Ishikawa (cell line): ENCODE measurements at regions not wholly inside any gene's neighbourhood (a gene's known extent, or its start where the extent isn't known, plus 50 kb on each side); places are given as distances from the start of the nearest gene placed in this dataset.

Source experiments
- CEBPB ChIP-seq: IDR thresholded peaks from 2 replicates; pipeline ENCODE4 v1.6.1; 2012
- CREB1 ChIP-seq: IDR thresholded peaks from 2 replicates; pipeline ENCODE4 v1.6.1; 2012; ENCODE audit warnings: low read depth
- EGR1 ChIP-seq: IDR thresholded peaks from 2 replicates; pipeline ENCODE4 v1.6.1; 2012
- EP300 ChIP-seq: IDR thresholded peaks from 2 replicates; pipeline ENCODE4 v1.6.1; 2012; ENCODE audit warnings: borderline replicate concordance
- FOXM1 ChIP-seq: IDR thresholded peaks from 2 replicates; pipeline ENCODE4 v1.6.1; 2012; ENCODE audit warnings: low read depth, borderline replicate concordance
- MAX ChIP-seq: IDR thresholded peaks from 2 replicates; pipeline ENCODE4 v1.6.1; 2012
- NFIC ChIP-seq: IDR thresholded peaks from 2 replicates; pipeline ENCODE4 v1.6.1; 2012
- RAD21 ChIP-seq: IDR thresholded peaks from 2 replicates; pipeline ENCODE4 v1.6.1; 2012; ENCODE audit warnings: low read depth
- TAF1 ChIP-seq: IDR thresholded peaks from 2 replicates; pipeline ENCODE4 v1.6.1; 2012; ENCODE audit warnings: low read depth, mild to moderate bottlenecking
- TCF12 ChIP-seq: IDR thresholded peaks from 2 replicates; pipeline ENCODE4 v1.6.1; 2012; ENCODE audit warnings: low read depth
- TEAD4 ChIP-seq: IDR thresholded peaks from 2 replicates; pipeline ENCODE4 v1.6.1; 2012
- USF1 ChIP-seq: IDR thresholded peaks from 2 replicates; pipeline ENCODE4 v1.6.1; 2012
- YY1 ChIP-seq: IDR thresholded peaks from 2 replicates; pipeline ENCODE4 v1.6.1; 2012; ENCODE audit warnings: low read depth
- ZBTB7A ChIP-seq: IDR thresholded peaks from 2 replicates; pipeline ENCODE4 v1.6.1; 2012; ENCODE audit warnings: low read depth
- TF ChIP-seq, protein P1 (sequence below): IDR thresholded peaks from 2 replicates; pipeline ENCODE4 v1.6.1; 2012; ENCODE audit warnings: low read depth, mild to moderate bottlenecking

DNA sequence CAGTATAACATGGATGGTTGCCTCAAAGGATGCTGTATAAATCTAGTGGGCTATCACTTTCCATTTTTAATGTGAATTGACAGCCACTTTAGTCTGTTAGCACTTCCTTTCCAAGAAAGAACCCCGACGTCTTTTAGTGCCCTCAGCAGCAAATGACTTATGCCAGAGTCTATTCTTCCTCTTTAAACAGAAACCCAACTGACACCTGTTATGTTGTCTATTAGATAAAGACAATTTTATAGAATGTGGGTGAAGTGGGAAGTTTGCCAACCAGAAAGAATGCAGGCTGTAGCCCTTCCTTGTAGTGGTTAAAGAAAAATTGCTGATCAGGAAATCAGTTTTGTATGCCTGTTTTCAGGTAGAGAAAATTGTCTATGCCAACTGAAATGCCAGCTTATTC, 344.9 kb downstream of the ZNF326 start:
- TF ChIP-seq, protein P1, sequence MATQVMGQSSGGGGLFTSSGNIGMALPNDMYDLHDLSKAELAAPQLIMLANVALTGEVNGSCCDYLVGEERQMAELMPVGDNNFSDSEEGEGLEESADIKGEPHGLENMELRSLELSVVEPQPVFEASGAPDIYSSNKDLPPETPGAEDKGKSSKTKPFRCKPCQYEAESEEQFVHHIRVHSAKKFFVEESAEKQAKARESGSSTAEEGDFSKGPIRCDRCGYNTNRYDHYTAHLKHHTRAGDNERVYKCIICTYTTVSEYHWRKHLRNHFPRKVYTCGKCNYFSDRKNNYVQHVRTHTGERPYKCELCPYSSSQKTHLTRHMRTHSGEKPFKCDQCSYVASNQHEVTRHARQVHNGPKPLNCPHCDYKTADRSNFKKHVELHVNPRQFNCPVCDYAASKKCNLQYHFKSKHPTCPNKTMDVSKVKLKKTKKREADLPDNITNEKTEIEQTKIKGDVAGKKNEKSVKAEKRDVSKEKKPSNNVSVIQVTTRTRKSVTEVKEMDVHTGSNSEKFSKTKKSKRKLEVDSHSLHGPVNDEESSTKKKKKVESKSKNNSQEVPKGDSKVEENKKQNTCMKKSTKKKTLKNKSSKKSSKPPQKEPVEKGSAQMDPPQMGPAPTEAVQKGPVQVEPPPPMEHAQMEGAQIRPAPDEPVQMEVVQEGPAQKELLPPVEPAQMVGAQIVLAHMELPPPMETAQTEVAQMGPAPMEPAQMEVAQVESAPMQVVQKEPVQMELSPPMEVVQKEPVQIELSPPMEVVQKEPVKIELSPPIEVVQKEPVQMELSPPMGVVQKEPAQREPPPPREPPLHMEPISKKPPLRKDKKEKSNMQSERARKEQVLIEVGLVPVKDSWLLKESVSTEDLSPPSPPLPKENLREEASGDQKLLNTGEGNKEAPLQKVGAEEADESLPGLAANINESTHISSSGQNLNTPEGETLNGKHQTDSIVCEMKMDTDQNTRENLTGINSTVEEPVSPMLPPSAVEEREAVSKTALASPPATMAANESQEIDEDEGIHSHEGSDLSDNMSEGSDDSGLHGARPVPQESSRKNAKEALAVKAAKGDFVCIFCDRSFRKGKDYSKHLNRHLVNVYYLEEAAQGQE = no peak
- TF ChIP-seq YY1 = no peak
- no peak for TF ChIP-seq RAD21
- TF ChIP-seq NFIC = no peak
- no peak for TF ChIP-seq FOXM1
- no peak for TF ChIP-seq USF1
- TF ChIP-seq CREB1 = no peak
- no peak for TF ChIP-seq MAX

DNA sequence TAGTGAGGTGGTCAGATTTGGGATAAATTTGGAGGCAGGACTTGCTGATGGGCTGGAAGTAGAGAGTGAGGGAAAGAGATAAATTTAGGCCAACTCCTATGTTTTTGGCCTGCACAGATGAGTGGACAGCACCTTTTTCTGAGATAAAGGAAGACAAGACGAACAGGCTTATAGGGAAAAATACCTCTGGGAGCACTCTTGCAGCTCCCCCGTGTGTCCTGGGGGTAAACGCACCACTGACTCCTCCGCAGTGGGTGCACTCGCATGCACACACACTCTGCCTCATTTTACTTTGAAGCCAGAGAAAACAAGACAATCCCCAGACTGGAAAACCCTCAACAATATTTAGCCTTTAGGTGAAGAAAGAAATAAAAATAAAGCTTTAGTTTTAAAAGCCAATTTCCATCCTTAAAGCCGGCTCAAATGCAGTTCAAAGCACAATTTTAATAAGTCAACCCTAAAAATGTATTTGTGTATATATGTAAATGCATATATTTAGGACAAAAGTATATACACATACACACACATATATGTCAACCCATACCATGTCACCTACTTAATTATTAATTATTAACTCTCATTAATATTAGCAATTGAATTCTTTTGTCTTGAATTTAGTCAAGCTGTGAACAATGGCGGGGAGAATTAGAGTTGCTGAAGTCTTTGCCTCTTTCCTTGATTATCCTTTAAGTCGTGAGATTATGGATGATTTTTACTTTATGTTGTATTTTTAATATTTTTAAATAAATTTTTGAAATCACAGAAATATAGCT, 341.8 kb downstream of the ZNF326 start:
- TF ChIP-seq CEBPB (no peak), EGR1 (no peak), TAF1 (no peak), NFIC (no peak), ZBTB7A (no peak), RAD21 (no peak), TCF12 (no peak), CREB1 (no peak), TEAD4 (no peak), MAX (no peak), EP300 (no peak), USF1 (no peak), YY1 (no peak), FOXM1 (no peak)
- TF ChIP-seq, protein P1 = no peak

DNA sequence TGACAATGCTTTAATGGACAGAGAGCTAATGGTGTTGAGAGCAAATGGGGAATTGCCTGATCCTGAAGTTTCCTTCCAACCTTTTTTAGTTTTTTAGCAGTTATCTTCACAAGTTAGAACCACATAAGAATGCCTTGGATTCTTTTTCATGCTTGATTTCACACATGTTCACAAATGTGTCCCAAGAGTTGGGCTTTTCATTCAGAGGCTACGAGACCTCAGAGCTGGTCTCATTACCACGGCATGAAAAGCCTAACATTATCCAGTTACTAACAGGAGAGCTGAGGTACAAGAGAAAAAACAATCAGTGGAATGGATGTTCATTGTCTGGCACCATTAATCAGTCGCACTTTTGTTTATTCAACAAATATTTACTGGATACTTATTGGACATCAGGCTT, 340.6 kb downstream of the ZNF326 start:
- TF ChIP-seq ZBTB7A = no peak
- no peak for TF ChIP-seq TCF12
- TF ChIP-seq, protein P1 = no peak
- no peak for TF ChIP-seq NFIC
- TF ChIP-seq FOXM1 = no peak
- no peak for TF ChIP-seq CEBPB
- TF ChIP-seq TEAD4 = no peak
- no peak for TF ChIP-seq RAD21
- no peak for TF ChIP-seq MAX
- no peak for TF ChIP-seq USF1
- TF ChIP-seq CREB1 = no peak
- no peak for TF ChIP-seq EP300
- TF ChIP-seq YY1 = no peak
- no peak for TF ChIP-seq EGR1
- no peak for TF ChIP-seq TAF1
